ENCODE measurements at regions not wholly inside any gene's neighbourhood (a gene's known extent, or its start where the extent isn't known, plus 50 kb on each side); places are given as distances from the start of the nearest gene placed in this dataset.
A peak's percentile ranks its signal among the peaks of the same experiment; 100 is the strongest.
"Not testable (repeated sequence)": the region's sequence is repeated elsewhere in the genome, so short reads cannot be mapped to it uniquely, and the experiment has no call there.

GRCh38 chr7:98727146-98727709, 110.1 kb downstream of the NPTX2 start:
- DNase-seq (ENCODE audit: low read depth in 2 of 3, low spot score in 1 of 3): no peak

GRCh38 chr7:98728555-98728954, 111.5 kb downstream of the NPTX2 start:
- DNase-seq (ENCODE audit: low read depth in 2 of 3, low spot score in 1 of 3): no peak

- DNase-seq (ENCODE audit: low read depth in 2 of 3, low spot score in 1 of 3): no peak
Measured at GRCh38 chr7:98729121-98729520, 112.0 kb downstream of the NPTX2 start.

GRCh38 chr7:98730326-98730725, 113.2 kb downstream of the NPTX2 start:
- no peak for DNase-seq (ENCODE audit: low read depth in 2 of 3, low spot score in 1 of 3)

- no peak for DNase-seq (ENCODE audit: low read depth in 2 of 3, low spot score in 1 of 3)
Measured at GRCh38 chr7:98731651-98732050, 114.6 kb downstream of the NPTX2 start.

- DNase-seq (ENCODE audit: low read depth in 2 of 3, low spot score in 1 of 3): peak; percentile 30 to 60 (median 53)
Measured at GRCh38 chr7:98733036-98733435, 116.0 kb downstream of the NPTX2 start.

GRCh38 chr7:98735801-98736200, 118.7 kb downstream of the NPTX2 start:
- DNase-seq (ENCODE audit: low read depth in 2 of 3, low spot score in 1 of 3): no peak

- not testable (repeated sequence) for DNase-seq (ENCODE audit: low read depth in 2 of 3, low spot score in 1 of 3)
Measured at GRCh38 chr7:98736461-98736860, 119.4 kb downstream of the NPTX2 start.

- no peak for DNase-seq (ENCODE audit: low read depth in 2 of 3, low spot score in 1 of 3)
Measured at GRCh38 chr7:98737176-98737575, 120.1 kb downstream of the NPTX2 start.

- DNase-seq (ENCODE audit: low read depth in 2 of 3, low spot score in 1 of 3): no peak
Measured at GRCh38 chr7:98740643-98741042, 123.6 kb downstream of the NPTX2 start.

GRCh38 chr7:98745722-98746318, 124.0 kb downstream of the TMEM130 start:
- DNase-seq (ENCODE audit: low read depth in 2 of 3, low spot score in 1 of 3): peak; percentile 54 to 72 (median 62)

GRCh38 chr7:98748090-98748489, 121.7 kb downstream of the TMEM130 start:
- no peak for DNase-seq (ENCODE audit: low read depth in 2 of 3, low spot score in 1 of 3)

- no peak for DNase-seq (ENCODE audit: low read depth in 2 of 3, low spot score in 1 of 3)
Measured at GRCh38 chr7:98753176-98753575, 116.6 kb downstream of the TMEM130 start.

GRCh38 chr7:98753989-98754479, 115.8 kb downstream of the TMEM130 start:
- DNase-seq (ENCODE audit: low read depth in 2 of 3, low spot score in 1 of 3): no peak

GRCh38 chr7:98755138-98755898, 114.5 kb downstream of the TMEM130 start:
- DNase-seq (ENCODE audit: low read depth in 2 of 3, low spot score in 1 of 3): no peak

GRCh38 chr7:98758157-98758556, 111.7 kb downstream of the TMEM130 start:
- no peak for DNase-seq (ENCODE audit: low read depth in 2 of 3, low spot score in 1 of 3)

GRCh38 chr7:98760201-98760651, 109.6 kb downstream of the TMEM130 start:
- DNase-seq (ENCODE audit: low read depth in 2 of 3, low spot score in 1 of 3): no peak

GRCh38 chr7:98761225-98761624, 108.6 kb downstream of the TMEM130 start:
- DNase-seq (ENCODE audit: low read depth in 2 of 3, low spot score in 1 of 3): no peak

GRCh38 chr7:98762620-98763019, 107.2 kb downstream of the TMEM130 start:
- no peak for DNase-seq (ENCODE audit: low read depth in 2 of 3, low spot score in 1 of 3)

- no peak for DNase-seq (ENCODE audit: low read depth in 2 of 3, low spot score in 1 of 3)
Measured at GRCh38 chr7:98763441-98763840, 106.4 kb downstream of the TMEM130 start.

GRCh38 chr7:98764946-98765345, 104.9 kb downstream of the TMEM130 start:
- no peak for DNase-seq (ENCODE audit: low read depth in 2 of 3, low spot score in 1 of 3)

GRCh38 chr7:98770085-98770484, 99.7 kb downstream of the TMEM130 start:
- not testable (repeated sequence) for DNase-seq (ENCODE audit: low read depth in 2 of 3, low spot score in 1 of 3)

Measured in stimulated activated CD4-positive, alpha-beta T cell treated with anti-CD3 and anti-CD28 coated beads, Interleukin-12 subunit alpha, Interleukin-12 subunit beta, amount 100 ng/mL, for 48 hours (primary cell).